ENCODE measurements at regions not wholly inside any gene's neighbourhood (a gene's known extent, or its start where the extent isn't known, plus 50 kb on each side); places are given as distances from the start of the nearest gene placed in this dataset.

GRCh38 chr1:116306840-116307442, 66.1 kb upstream of the ATP1A1 start:
- peaks cover 1% of the 10 kb centered on the region for H3K4me1 Mint-ChIP-seq
- H3K4me3 Mint-ChIP-seq = no peak overlapping the region
- no peak overlapping the region for H3K27ac Mint-ChIP-seq
- H3K9me3 Mint-ChIP-seq = peaks cover 3% of the 10 kb centered on the region
- H3K27me3 Mint-ChIP-seq = peaks cover 5% of the 10 kb centered on the region
- no peak for DNase-seq
- intact Hi-C loops (cut with micrococcal nuclease) = no loop called here
- no peaks in the 10 kb centered on the region for H3K36me3 Mint-ChIP-seq (ENCODE audit: low read depth)

- Mint-ChIP-seq H3K4me3 (no peak overlapping the region), H3K27ac (no peak overlapping the region), H3K36me3 (ENCODE audit: low read depth) (no peaks in the 10 kb centered on the region), H3K4me1 (peaks cover 1% of the 10 kb centered on the region), H3K27me3 (peaks cover 5% of the 10 kb centered on the region), H3K9me3 (peaks cover 3% of the 10 kb centered on the region)
- intact Hi-C loops (cut with micrococcal nuclease) = no loop called here
- no peak for DNase-seq
Observed at GRCh38 chr1:116308276-116308675, 64.8 kb upstream of the ATP1A1 start.

GRCh38 chr1:116309090-116309870, 63.8 kb upstream of the ATP1A1 start:
- H3K4me3 Mint-ChIP-seq = no peak overlapping the region
- no peaks in the 10 kb centered on the region for H3K36me3 Mint-ChIP-seq (ENCODE audit: low read depth)
- H3K27ac Mint-ChIP-seq = no peak overlapping the region
- DNase-seq = no peak
- intact Hi-C loops (cut with micrococcal nuclease) = no loop called here
- H3K9me3 Mint-ChIP-seq = no peaks in the 10 kb centered on the region
- H3K4me1 Mint-ChIP-seq = peaks cover 1% of the 10 kb centered on the region
- peaks cover 4% of the 10 kb centered on the region for H3K27me3 Mint-ChIP-seq

- Mint-ChIP-seq H3K9me3 (no peaks in the 10 kb centered on the region), H3K36me3 (ENCODE audit: low read depth) (no peaks in the 10 kb centered on the region), H3K4me3 (no peak overlapping the region), H3K27ac (no peak overlapping the region), H3K27me3 (peaks cover 4% of the 10 kb centered on the region), H3K4me1 (peaks cover 1% of the 10 kb centered on the region)
- DNase-seq = no peak
- intact Hi-C loops (cut with micrococcal nuclease) = no loop called here
Observed at GRCh38 chr1:116310180-116310579, 62.9 kb upstream of the ATP1A1 start.

GRCh38 chr1:116311193-116311592, 61.9 kb upstream of the ATP1A1 start:
- H3K4me3 Mint-ChIP-seq = no peak overlapping the region
- H3K27me3 Mint-ChIP-seq = no peaks in the 10 kb centered on the region
- no peak for DNase-seq
- intact Hi-C loops (cut with micrococcal nuclease) = no loop called here
- peaks cover 1% of the 10 kb centered on the region for H3K4me1 Mint-ChIP-seq
- no peak overlapping the region for H3K27ac Mint-ChIP-seq
- H3K36me3 Mint-ChIP-seq (ENCODE audit: low read depth) = no peaks in the 10 kb centered on the region
- no peaks in the 10 kb centered on the region for H3K9me3 Mint-ChIP-seq

- Mint-ChIP-seq H3K9me3 (no peaks in the 10 kb centered on the region), H3K36me3 (ENCODE audit: low read depth) (no peaks in the 10 kb centered on the region), H3K4me3 (no peak overlapping the region), H3K27me3 (no peaks in the 10 kb centered on the region), H3K4me1 (peaks cover 3% of the 10 kb centered on the region), H3K27ac (no peak overlapping the region)
- intact Hi-C loops (cut with micrococcal nuclease) = no loop called here
- no peak for DNase-seq
Observed at GRCh38 chr1:116311756-116312680, 61.0 kb upstream of the ATP1A1 start.

- Mint-ChIP-seq H3K27ac (no peak overlapping the region), H3K4me3 (no peak overlapping the region), H3K9me3 (no peaks in the 10 kb centered on the region), H3K27me3 (no peaks in the 10 kb centered on the region), H3K36me3 (ENCODE audit: low read depth) (no peaks in the 10 kb centered on the region), H3K4me1 (peaks cover 3% of the 10 kb centered on the region)
- intact Hi-C loops (cut with micrococcal nuclease) = no loop called here
- no peak for DNase-seq
Observed at GRCh38 chr1:116312681-116313069, 60.4 kb upstream of the ATP1A1 start.

GRCh38 chr1:116313776-116314175, 59.3 kb upstream of the ATP1A1 start:
- no peak for DNase-seq
- Mint-ChIP-seq H3K27me3 (no peaks in the 10 kb centered on the region), H3K27ac (no peak overlapping the region), H3K4me3 (no peak overlapping the region), H3K36me3 (ENCODE audit: low read depth) (no peaks in the 10 kb centered on the region), H3K9me3 (no peaks in the 10 kb centered on the region), H3K4me1 (peaks cover 3% of the 10 kb centered on the region)
- intact Hi-C loops (cut with micrococcal nuclease) = no loop called here

GRCh38 chr1:116314305-116314919, 58.6 kb upstream of the ATP1A1 start:
- no peak overlapping the region for H3K4me3 Mint-ChIP-seq
- no peaks in the 10 kb centered on the region for H3K36me3 Mint-ChIP-seq (ENCODE audit: low read depth)
- no peak for DNase-seq
- H3K4me1 Mint-ChIP-seq = peaks cover 3% of the 10 kb centered on the region
- no peak overlapping the region for H3K27ac Mint-ChIP-seq
- no peaks in the 10 kb centered on the region for H3K27me3 Mint-ChIP-seq
- H3K9me3 Mint-ChIP-seq = no peaks in the 10 kb centered on the region
- intact Hi-C loops (cut with micrococcal nuclease) = no loop called here

GRCh38 chr1:116316373-116316772, 56.7 kb upstream of the ATP1A1 start:
- Mint-ChIP-seq H3K4me1 (peaks cover 6% of the 10 kb centered on the region), H3K27me3 (no peaks in the 10 kb centered on the region), H3K9me3 (no peaks in the 10 kb centered on the region), H3K4me3 (no peak overlapping the region), H3K27ac (no peak overlapping the region), H3K36me3 (ENCODE audit: low read depth) (no peaks in the 10 kb centered on the region)
- intact Hi-C loops (cut with micrococcal nuclease) = no loop called here
- no peak for DNase-seq

GRCh38 chr1:116318897-116319296, 54.1 kb upstream of the ATP1A1 start:
- intact Hi-C loops (cut with micrococcal nuclease) = no loop called here
- H3K4me1 Mint-ChIP-seq = peaks cover 22% of the 10 kb centered on the region
- H3K36me3 Mint-ChIP-seq (ENCODE audit: low read depth) = no peaks in the 10 kb centered on the region
- no peak overlapping the region for H3K4me3 Mint-ChIP-seq
- H3K27me3 Mint-ChIP-seq = no peaks in the 10 kb centered on the region
- no peaks in the 10 kb centered on the region for H3K9me3 Mint-ChIP-seq
- DNase-seq = no peak
- no peak overlapping the region for H3K27ac Mint-ChIP-seq

GRCh38 chr1:116320874-116321273, 52.2 kb upstream of the ATP1A1 start:
- DNase-seq = no peak
- H3K27ac Mint-ChIP-seq = no peak overlapping the region
- H3K27me3 Mint-ChIP-seq = no peaks in the 10 kb centered on the region
- peaks cover 39% of the 10 kb centered on the region for H3K4me1 Mint-ChIP-seq
- intact Hi-C loops (cut with micrococcal nuclease) = no loop called here
- H3K36me3 Mint-ChIP-seq (ENCODE audit: low read depth) = no peaks in the 10 kb centered on the region
- no peaks in the 10 kb centered on the region for H3K9me3 Mint-ChIP-seq
- H3K4me3 Mint-ChIP-seq = no peak overlapping the region

- H3K4me1 Mint-ChIP-seq = peaks cover 47% of the 10 kb centered on the region
- H3K27ac Mint-ChIP-seq = no peak overlapping the region
- intact Hi-C loops (cut with micrococcal nuclease) = no loop called here
- no peaks in the 10 kb centered on the region for H3K36me3 Mint-ChIP-seq (ENCODE audit: low read depth)
- no peaks in the 10 kb centered on the region for H3K27me3 Mint-ChIP-seq
- peak; percentile 69 for DNase-seq
- H3K9me3 Mint-ChIP-seq = no peaks in the 10 kb centered on the region
- peak overlapping the region; percentile 36 for H3K4me3 Mint-ChIP-seq
Observed at GRCh38 chr1:116321766-116322175, 51.3 kb upstream of the ATP1A1 start.

Data from activated CD4-positive, alpha-beta T cell treated with anti-CD3 and anti-CD28 coated beads, Interleukin-2, amount 10 ng/mL, durations not matched to agents 24 days and 14 days (primary cell).